ENCODE measurements at regions not wholly inside any gene's neighbourhood (a gene's known extent, or its start where the extent isn't known, plus 50 kb on each side); places are given as distances from the start of the nearest gene placed in this dataset.

DNA sequence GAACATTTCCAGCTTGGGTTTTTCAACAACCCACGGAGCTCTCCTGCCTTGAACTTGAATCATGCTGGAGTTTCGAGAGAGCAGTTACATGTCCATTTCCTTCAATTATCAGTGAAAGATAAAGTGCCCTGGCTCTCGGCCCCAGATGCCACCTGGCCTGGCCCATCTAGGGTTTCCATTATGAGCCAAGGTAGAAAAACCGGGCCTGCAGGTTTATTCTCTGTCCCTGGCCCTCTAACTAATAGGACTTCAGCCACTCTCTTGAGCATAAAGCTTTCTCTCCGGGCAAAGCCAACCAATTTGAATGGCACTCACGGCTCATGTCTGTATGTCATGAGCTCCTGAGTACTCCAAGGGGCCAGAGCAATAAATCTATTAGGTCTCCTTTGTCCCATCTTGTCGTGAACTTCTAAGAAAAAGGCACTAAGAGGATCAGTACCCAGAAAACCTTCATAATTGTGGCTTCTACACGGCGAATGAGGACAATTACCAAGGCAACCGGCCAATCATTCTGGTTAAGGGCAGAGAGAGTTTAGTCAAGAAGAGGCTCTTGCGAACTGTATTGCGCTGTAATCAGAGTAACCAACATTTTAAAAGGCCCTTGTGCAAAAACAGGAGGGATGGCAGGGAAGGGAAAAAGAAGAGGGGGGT lies 392.3 kb downstream of the MED13L start:
- Histone ChIP-seq H4K20me1 (ENCODE audit: insufficient read depth) (no peaks in the 10 kb centered on the region), H3K4me3 (replicated peaks in 1 of 2; ENCODE audit: low read depth in 1 of 2, low read length in 2 of 2) (no peak overlapping the region), H3K79me2 (ENCODE audit: insufficient read depth, low read length) (no peaks in the 10 kb centered on the region), H3K27me3 (ENCODE audit: insufficient read depth, low read length) (no peaks in the 10 kb centered on the region), H3K9me2 (ENCODE audit: insufficient read depth) (no peaks in the 10 kb centered on the region), H2AFZ (ENCODE audit: low read depth, low read length, poor library complexity, severe bottlenecking) (no peak overlapping the region), H3K9ac (ENCODE audit: low read length) (no peak overlapping the region), H3K27ac (ENCODE audit: low read depth, low read length) (no peak overlapping the region), H3K4me1 (ENCODE audit: control insufficient read depth in 1 of 2, insufficient read depth in 2 of 2, low read length in 2 of 2) (no peaks in the 10 kb centered on the region), H3K36me3 (ENCODE audit: control insufficient read depth in 1 of 2, insufficient read depth in 2 of 2, low read length in 2 of 2) (no peaks in the 10 kb centered on the region), H3K4me2 (ENCODE audit: low read length) (no peak overlapping the region), H3K9me3 (ENCODE audit: control insufficient read depth in 1 of 2, insufficient read depth in 1 of 2, low read depth in 1 of 2, low read length in 2 of 2) (no peaks in the 10 kb centered on the region)
- ChIA-PET RAD21 (ENCODE audit: low non-redundant PET in 1 of 2, low total read pairs in 2 of 2, uncharacterized antibody in 2 of 2, unreplicated experiment in 2 of 2) (no interaction called here), CTCF (interaction anchor here (1.9 kb wide), 1 partner anchor 13 kb away, joined by 6 read pairs; no protein-coding TSS in a partner anchor), POLR2A (no interaction called here)
- intact Hi-C loops (cut with micrococcal nuclease): no loop called here
- ATAC-seq: no peak
- DNase-seq (ENCODE audit: low read depth, low spot score): no peak
- BruUV-seq (replicated peaks): no TSS peak
- TF ChIP-seq, protein P1, sequence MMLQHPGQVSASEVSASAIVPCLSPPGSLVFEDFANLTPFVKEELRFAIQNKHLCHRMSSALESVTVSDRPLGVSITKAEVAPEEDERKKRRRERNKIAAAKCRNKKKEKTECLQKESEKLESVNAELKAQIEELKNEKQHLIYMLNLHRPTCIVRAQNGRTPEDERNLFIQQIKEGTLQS (IDR thresholded peaks at IDR 0.05): no peak
- TF ChIP-seq ZFX (IDR thresholded peaks at IDR 0.05) (no peak), POLR2A (IDR thresholded peaks at IDR 0.05; ENCODE audit: borderline replicate concordance, extremely low read depth, insufficient read depth, insufficient read length) (no peak), SRF (IDR thresholded peaks at IDR 0.05; ENCODE audit: low read depth) (no peak), EZH2 (IDR thresholded peaks at IDR 0.05) (no peak), JUND (IDR thresholded peaks at IDR 0.05) (no peak), CBX3 (IDR thresholded peaks at IDR 0.05; ENCODE audit: low read depth) (no peak), EGR1 (IDR thresholded peaks at IDR 0.05; ENCODE audit: low read depth) (no peak), ELF1 (IDR thresholded peaks at IDR 0.05; ENCODE audit: borderline replicate concordance, low read depth) (no peak), FOSL1 (IDR thresholded peaks at IDR 0.05; ENCODE audit: low read depth) (no peak), TCF7L2 (IDR thresholded peaks at IDR 0.05; ENCODE audit: borderline replicate concordance, extremely low read depth, insufficient read depth, insufficient read length) (no peak)
- TF ChIP-seq, protein P2, sequence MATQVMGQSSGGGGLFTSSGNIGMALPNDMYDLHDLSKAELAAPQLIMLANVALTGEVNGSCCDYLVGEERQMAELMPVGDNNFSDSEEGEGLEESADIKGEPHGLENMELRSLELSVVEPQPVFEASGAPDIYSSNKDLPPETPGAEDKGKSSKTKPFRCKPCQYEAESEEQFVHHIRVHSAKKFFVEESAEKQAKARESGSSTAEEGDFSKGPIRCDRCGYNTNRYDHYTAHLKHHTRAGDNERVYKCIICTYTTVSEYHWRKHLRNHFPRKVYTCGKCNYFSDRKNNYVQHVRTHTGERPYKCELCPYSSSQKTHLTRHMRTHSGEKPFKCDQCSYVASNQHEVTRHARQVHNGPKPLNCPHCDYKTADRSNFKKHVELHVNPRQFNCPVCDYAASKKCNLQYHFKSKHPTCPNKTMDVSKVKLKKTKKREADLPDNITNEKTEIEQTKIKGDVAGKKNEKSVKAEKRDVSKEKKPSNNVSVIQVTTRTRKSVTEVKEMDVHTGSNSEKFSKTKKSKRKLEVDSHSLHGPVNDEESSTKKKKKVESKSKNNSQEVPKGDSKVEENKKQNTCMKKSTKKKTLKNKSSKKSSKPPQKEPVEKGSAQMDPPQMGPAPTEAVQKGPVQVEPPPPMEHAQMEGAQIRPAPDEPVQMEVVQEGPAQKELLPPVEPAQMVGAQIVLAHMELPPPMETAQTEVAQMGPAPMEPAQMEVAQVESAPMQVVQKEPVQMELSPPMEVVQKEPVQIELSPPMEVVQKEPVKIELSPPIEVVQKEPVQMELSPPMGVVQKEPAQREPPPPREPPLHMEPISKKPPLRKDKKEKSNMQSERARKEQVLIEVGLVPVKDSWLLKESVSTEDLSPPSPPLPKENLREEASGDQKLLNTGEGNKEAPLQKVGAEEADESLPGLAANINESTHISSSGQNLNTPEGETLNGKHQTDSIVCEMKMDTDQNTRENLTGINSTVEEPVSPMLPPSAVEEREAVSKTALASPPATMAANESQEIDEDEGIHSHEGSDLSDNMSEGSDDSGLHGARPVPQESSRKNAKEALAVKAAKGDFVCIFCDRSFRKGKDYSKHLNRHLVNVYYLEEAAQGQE (IDR thresholded peaks at IDR 0.05; ENCODE audit: low read depth): no peak
- TF ChIP-seq, protein P3, sequence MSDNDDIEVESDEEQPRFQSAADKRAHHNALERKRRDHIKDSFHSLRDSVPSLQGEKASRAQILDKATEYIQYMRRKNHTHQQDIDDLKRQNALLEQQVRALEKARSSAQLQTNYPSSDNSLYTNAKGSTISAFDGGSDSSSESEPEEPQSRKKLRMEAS (IDR thresholded peaks at IDR 0.05): no peak

Data from HCT116 (cell line).